Activated CD8-positive, alpha-beta memory T cell treated with anti-CD3 and anti-CD28 coated beads, Interleukin-2, amount 10 ng/mL, durations not matched to agents 7 days and 5 days (primary cell): ENCODE measurements at regions not wholly inside any gene's neighbourhood (a gene's known extent, or its start where the extent isn't known, plus 50 kb on each side); places are given as distances from the start of the nearest gene placed in this dataset.

Experiments used
- ATAC-seq: fragments of 150-1000 bp; cut with Tn5 transposase; one replicate; pipeline ENCODE4 v1.10.0; 2021; ENCODE audit warnings: moderate library complexity
- CTCF ChIA-PET: fragments of 350-600 bp; sonication (Branson Sonifier 250); formaldehyde crosslinking; loops from one replicate; lab custom pipeline; 2021; ENCODE audit warnings: antibody characterized with exemption; lab: Charles Lee
- DNase-seq: peaks from one replicate; pipeline ENCODE4 v3.0.0-alpha.2; 2020
- H3K27ac Mint-ChIP-seq: one replicate; pipeline ENCODE4 v1.8.0; 2021; ENCODE audit warnings: mild to moderate bottlenecking, mixed read lengths
- H3K27me3 Mint-ChIP-seq: one replicate; pipeline ENCODE4 v1.8.0; 2021; ENCODE audit warnings: mixed read lengths
- H3K36me3 Mint-ChIP-seq: one replicate; pipeline ENCODE4 v1.8.0; 2021; ENCODE audit warnings: mild to moderate bottlenecking, mixed read lengths
- H3K4me1 Mint-ChIP-seq: one replicate; pipeline ENCODE4 v1.8.0; 2021; ENCODE audit warnings: mixed read lengths
- H3K4me3 Mint-ChIP-seq: one replicate; pipeline ENCODE4 v1.8.0; 2021; ENCODE audit warnings: mild to moderate bottlenecking, moderate library complexity, mixed read lengths
- H3K9me3 Mint-ChIP-seq: one replicate; pipeline ENCODE4 v1.8.0; 2022; ENCODE audit warnings: low read depth, mixed read lengths

GRCh38 chr3:66577426-66578203 is 76.8 kb upstream of the LRIG1 start:
- Mint-ChIP-seq H3K27ac (no peak overlapping the region), H3K4me1 (peaks cover 4% of the 10 kb centered on the region), H3K27me3 (peaks cover 42% of the 10 kb centered on the region), H3K4me3 (no peak overlapping the region), H3K9me3 (peaks cover 3% of the 10 kb centered on the region), H3K36me3 (peaks cover 1% of the 10 kb centered on the region)
- no peak for DNase-seq
- CTCF ChIA-PET, result interaction anchor here (0.6 kb wide), 1 partner anchor 1049 kb away, joined by 4 read pairs; no protein-coding TSS in a partner anchor
- no peak for ATAC-seq

DNA sequence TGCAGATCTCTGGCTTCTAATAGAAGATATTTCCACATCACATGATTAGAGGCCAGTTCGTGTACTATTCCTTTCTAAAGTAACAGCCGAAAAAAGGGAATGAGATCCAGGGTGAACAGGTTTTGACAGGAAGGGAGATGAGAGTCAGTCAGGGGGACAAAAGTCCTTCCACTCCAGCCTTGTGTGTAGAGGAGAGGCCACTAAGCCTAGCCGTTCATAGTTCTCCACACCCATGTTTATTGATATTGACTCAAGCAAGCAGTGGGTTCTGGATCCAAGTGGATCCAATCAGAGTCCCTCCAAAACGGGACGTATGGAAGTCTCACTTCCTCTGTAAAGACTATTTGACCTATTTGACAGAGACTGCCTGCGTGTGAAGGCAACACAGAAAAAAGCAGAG is 80.4 kb upstream of the LRIG1 start:
- H3K9me3 Mint-ChIP-seq, result peaks cover 3% of the 10 kb centered on the region
- ATAC-seq, result no peak
- H3K4me1 Mint-ChIP-seq, result peaks cover 11% of the 10 kb centered on the region
- CTCF ChIA-PET, result no interaction called here
- peaks cover 1% of the 10 kb centered on the region for H3K36me3 Mint-ChIP-seq
- H3K27ac Mint-ChIP-seq, result no peak overlapping the region
- H3K4me3 Mint-ChIP-seq, result no peak overlapping the region
- no peak for DNase-seq
- peaks cover 73% of the 10 kb centered on the region for H3K27me3 Mint-ChIP-seq

GRCh38 chr3:66582721-66583423 is 82.0 kb upstream of the LRIG1 start:
- ATAC-seq (peak; percentile 81), DNase-seq (peak; percentile 71)
- CTCF ChIA-PET, result interaction anchor here (1.3 kb wide), 1 partner anchor 29 kb away, joined by 3 read pairs; no protein-coding TSS in a partner anchor
- Mint-ChIP-seq H3K9me3 (peaks cover 3% of the 10 kb centered on the region), H3K27ac (no peak overlapping the region), H3K4me1 (peaks cover 11% of the 10 kb centered on the region), H3K4me3 (no peak overlapping the region), H3K36me3 (peaks cover 1% of the 10 kb centered on the region), H3K27me3 (peaks cover 78% of the 10 kb centered on the region)

DNA sequence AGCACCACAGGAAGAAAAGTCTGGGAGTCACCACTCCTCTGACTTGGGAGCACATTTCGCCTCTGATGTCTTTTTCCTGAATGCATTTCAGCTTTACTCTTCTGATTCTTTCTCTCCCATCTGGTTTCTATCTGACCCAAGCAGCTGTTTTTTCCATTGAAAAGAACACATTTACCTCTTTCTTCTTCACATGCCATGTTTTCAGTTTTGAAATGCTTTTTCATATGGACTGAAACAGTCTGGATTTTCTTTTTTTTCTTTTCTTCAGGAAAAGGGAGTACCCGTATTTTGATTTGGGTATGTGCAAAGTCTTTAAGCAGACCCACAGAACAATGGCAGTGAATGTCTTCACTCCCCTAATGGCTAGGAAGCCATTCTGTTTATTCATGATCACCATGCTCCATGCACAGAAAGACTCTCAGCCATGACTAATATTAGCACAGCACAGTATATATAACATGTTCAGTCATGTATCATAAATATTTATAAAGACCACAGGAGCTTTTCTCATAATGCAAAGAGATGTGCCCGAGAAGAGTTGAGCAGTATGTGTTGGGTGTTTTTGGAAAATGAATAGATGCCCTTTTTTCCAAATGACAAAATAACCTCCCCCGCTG is 82.7 kb upstream of the LRIG1 start:
- Mint-ChIP-seq H3K27me3 (peaks cover 77% of the 10 kb centered on the region), H3K9me3 (peaks cover 3% of the 10 kb centered on the region), H3K4me1 (peaks cover 11% of the 10 kb centered on the region), H3K4me3 (no peak overlapping the region), H3K27ac (no peak overlapping the region), H3K36me3 (peaks cover under 1% of the 10 kb centered on the region)
- CTCF ChIA-PET, result no interaction called here
- ATAC-seq (no peak), DNase-seq (no peak)

DNA sequence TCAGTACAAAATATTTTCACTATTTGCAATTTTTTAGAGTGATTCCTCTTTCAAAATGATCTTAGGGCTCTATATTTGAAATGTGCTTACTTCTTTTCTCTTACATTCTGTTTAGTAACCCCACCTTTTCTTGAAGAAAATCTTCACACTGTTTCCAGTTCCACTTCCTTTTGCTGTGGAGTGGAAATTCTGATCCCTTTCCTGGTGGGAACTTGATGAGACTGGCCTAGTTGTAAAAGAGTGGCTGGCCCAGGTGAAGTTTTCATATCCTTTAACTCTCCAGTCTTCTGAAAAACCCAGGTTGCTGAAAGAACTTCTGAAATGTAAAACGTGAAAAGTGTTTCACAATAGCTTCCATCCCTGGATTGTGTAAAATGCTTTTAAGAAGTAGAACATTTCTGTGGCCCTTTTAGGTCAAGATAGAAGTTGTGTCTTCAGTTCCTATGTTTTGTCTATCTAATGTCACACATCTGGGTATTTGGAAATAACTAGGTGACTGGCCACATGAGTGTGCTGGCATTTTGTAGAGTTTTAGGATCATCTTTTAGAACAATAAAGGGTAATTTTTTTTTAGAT is 84.8 kb upstream of the LRIG1 start:
- Mint-ChIP-seq H3K4me1 (peaks cover 11% of the 10 kb centered on the region), H3K36me3 (no peaks in the 10 kb centered on the region), H3K27ac (no peak overlapping the region), H3K27me3 (peaks cover 77% of the 10 kb centered on the region), H3K4me3 (no peak overlapping the region), H3K9me3 (no peaks in the 10 kb centered on the region)
- CTCF ChIA-PET, result no interaction called here
- ATAC-seq (no peak), DNase-seq (no peak)

DNA sequence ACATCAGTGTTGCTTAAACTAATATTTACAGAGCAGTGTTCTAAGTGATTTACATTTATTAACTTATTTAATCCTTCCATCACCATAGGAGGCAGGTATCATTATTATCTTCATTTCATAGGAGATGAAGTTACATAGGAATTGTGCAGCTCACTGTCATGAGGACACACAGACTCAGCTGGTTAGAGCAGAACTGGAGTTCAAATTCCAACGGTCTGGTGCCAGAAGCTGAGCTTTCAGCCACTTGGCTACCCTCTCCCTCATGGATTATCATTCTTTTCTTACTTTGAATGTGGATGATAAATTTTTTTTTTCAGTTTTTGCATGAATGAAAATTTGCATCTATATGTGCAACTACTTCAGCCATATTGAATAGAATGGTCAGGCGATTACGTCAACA is 86.0 kb upstream of the LRIG1 start:
- Mint-ChIP-seq H3K4me3 (no peak overlapping the region), H3K27me3 (peaks cover 75% of the 10 kb centered on the region), H3K27ac (no peak overlapping the region), H3K9me3 (no peaks in the 10 kb centered on the region), H3K4me1 (peaks cover 11% of the 10 kb centered on the region), H3K36me3 (no peaks in the 10 kb centered on the region)
- DNase-seq (no peak), ATAC-seq (no peak)
- CTCF ChIA-PET, result no interaction called here

- Mint-ChIP-seq H3K36me3 (no peaks in the 10 kb centered on the region), H3K4me3 (no peak overlapping the region), H3K9me3 (no peaks in the 10 kb centered on the region), H3K4me1 (peaks cover 2% of the 10 kb centered on the region), H3K27me3 (peaks cover 72% of the 10 kb centered on the region), H3K27ac (no peak overlapping the region)
- no peak for ATAC-seq
- CTCF ChIA-PET, result no interaction called here
- no peak for DNase-seq
These were observed 87.6 kb upstream of the LRIG1 start for GRCh38 chr3:66588340-66588847.

GRCh38 chr3:66592016-66592761 is 91.4 kb upstream of the LRIG1 start:
- Mint-ChIP-seq H3K27ac (no peak overlapping the region), H3K4me3 (no peak overlapping the region), H3K27me3 (peaks cover 56% of the 10 kb centered on the region), H3K36me3 (no peaks in the 10 kb centered on the region), H3K9me3 (no peaks in the 10 kb centered on the region), H3K4me1 (no peaks in the 10 kb centered on the region)
- ATAC-seq (no peak), DNase-seq (no peak)
- CTCF ChIA-PET, result no interaction called here

GRCh38 chr3:66592927-66593625 is 92.3 kb upstream of the LRIG1 start:
- ATAC-seq (no peak), DNase-seq (no peak)
- Mint-ChIP-seq H3K9me3 (no peaks in the 10 kb centered on the region), H3K4me1 (no peaks in the 10 kb centered on the region), H3K27ac (no peak overlapping the region), H3K36me3 (no peaks in the 10 kb centered on the region), H3K27me3 (peaks cover 51% of the 10 kb centered on the region), H3K4me3 (no peak overlapping the region)
- CTCF ChIA-PET, result no interaction called here

- peaks cover 43% of the 10 kb centered on the region for H3K27me3 Mint-ChIP-seq
- ATAC-seq (no peak), DNase-seq (no peak)
- no peak overlapping the region for H3K4me3 Mint-ChIP-seq
- H3K27ac Mint-ChIP-seq, result no peak overlapping the region
- CTCF ChIA-PET, result no interaction called here
- no peaks in the 10 kb centered on the region for H3K9me3 Mint-ChIP-seq
- no peaks in the 10 kb centered on the region for H3K4me1 Mint-ChIP-seq
- H3K36me3 Mint-ChIP-seq, result no peaks in the 10 kb centered on the region
These were observed 93.2 kb upstream of the LRIG1 start for GRCh38 chr3:66593978-66594377.

- Mint-ChIP-seq H3K27ac (no peak overlapping the region), H3K4me3 (no peak overlapping the region), H3K36me3 (no peaks in the 10 kb centered on the region), H3K4me1 (no peaks in the 10 kb centered on the region), H3K27me3 (peaks cover 26% of the 10 kb centered on the region), H3K9me3 (no peaks in the 10 kb centered on the region)
- ATAC-seq (no peak), DNase-seq (no peak)
- CTCF ChIA-PET, result interaction anchor here (1.0 kb wide), 1 partner anchor 320 kb away, joined by 3 read pairs; no protein-coding TSS in a partner anchor
These were observed 96.6 kb upstream of the LRIG1 start for GRCh38 chr3:66597308-66597863.

DNA sequence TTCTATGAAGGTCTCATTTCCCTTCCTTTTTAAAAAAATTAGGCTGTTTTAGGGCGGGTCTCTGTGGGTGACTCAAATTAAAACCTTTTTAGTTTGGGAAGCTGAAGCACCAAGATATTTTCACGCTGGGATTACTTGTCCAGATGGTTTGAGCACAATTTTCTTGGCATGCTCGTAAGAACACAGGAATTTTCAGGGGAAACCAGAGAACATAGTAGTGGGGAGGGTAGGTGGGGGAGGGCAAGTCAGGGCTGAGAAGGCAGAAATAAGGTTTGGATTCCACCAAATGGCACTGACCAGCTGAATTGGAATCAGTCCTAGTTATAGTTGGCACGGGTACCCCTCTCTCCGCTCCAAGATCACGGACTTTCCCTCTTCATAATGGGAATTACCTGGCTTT is 97.3 kb upstream of the LRIG1 start:
- H3K36me3 Mint-ChIP-seq, result no peaks in the 10 kb centered on the region
- no peak overlapping the region for H3K4me3 Mint-ChIP-seq
- no peaks in the 10 kb centered on the region for H3K9me3 Mint-ChIP-seq
- H3K27me3 Mint-ChIP-seq, result peaks cover 27% of the 10 kb centered on the region
- CTCF ChIA-PET, result interaction anchor here (1.0 kb wide), 1 partner anchor 321 kb away, joined by 3 read pairs; no protein-coding TSS in a partner anchor
- no peak overlapping the region for H3K27ac Mint-ChIP-seq
- no peaks in the 10 kb centered on the region for H3K4me1 Mint-ChIP-seq
- no peak for ATAC-seq
- DNase-seq, result no peak
